GM12872 (cell line): ENCODE measurements at regions not wholly inside any gene's neighbourhood (a gene's known extent, or its start where the extent isn't known, plus 50 kb on each side); places are given as distances from the start of the nearest gene placed in this dataset.

Experiments
- TF ChIP-seq, protein P1 (sequence below): IDR thresholded peaks from 3 replicates; pipeline ENCODE4 v1.5.1; 2011; ENCODE audit warnings: low read depth, mild to moderate bottlenecking, low read length, moderate library complexity; ENCODE audit not compliant: insufficient read depth

DNA sequence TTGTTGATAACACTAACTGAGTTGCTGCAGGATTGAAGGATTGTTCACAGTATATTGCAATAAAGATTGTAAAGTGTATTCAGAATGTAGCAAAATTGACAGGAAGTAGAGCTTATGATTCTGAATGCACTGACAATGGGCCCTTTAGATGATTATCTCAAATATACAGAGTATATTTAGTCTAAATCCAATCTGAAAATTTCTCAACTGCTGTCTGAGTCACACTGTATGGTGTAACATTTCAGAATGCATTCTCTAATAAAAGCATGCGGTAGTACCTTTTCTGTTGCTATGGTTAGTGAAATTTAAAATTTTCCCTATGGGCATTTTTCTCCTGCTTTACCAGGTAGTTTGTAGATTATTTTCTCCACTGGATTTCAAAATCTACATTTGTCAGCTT lies 365.2 kb downstream of the PCDH17 start:
- TF ChIP-seq, protein P1, sequence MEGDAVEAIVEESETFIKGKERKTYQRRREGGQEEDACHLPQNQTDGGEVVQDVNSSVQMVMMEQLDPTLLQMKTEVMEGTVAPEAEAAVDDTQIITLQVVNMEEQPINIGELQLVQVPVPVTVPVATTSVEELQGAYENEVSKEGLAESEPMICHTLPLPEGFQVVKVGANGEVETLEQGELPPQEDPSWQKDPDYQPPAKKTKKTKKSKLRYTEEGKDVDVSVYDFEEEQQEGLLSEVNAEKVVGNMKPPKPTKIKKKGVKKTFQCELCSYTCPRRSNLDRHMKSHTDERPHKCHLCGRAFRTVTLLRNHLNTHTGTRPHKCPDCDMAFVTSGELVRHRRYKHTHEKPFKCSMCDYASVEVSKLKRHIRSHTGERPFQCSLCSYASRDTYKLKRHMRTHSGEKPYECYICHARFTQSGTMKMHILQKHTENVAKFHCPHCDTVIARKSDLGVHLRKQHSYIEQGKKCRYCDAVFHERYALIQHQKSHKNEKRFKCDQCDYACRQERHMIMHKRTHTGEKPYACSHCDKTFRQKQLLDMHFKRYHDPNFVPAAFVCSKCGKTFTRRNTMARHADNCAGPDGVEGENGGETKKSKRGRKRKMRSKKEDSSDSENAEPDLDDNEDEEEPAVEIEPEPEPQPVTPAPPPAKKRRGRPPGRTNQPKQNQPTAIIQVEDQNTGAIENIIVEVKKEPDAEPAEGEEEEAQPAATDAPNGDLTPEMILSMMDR = no peak

DNA sequence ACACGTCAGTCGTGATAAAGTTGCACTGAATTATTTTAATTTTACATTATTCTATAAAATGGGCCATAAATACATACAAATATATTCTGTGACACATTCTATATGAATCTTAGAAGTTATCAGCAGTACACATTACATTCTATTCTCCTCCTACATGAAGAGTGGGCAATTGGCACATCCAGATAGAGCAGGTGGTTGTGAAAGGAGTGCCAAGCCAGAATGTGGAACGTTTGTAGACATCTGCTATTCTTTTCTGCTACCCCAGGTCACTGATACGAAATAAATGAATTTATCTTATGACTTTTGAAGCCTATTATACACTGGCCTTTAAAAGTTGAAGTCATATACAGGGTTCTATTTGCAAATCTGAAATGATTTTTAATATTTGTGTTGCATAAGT lies 373.2 kb downstream of the PCDH17 start:
- TF ChIP-seq, protein P1 = no peak

DNA sequence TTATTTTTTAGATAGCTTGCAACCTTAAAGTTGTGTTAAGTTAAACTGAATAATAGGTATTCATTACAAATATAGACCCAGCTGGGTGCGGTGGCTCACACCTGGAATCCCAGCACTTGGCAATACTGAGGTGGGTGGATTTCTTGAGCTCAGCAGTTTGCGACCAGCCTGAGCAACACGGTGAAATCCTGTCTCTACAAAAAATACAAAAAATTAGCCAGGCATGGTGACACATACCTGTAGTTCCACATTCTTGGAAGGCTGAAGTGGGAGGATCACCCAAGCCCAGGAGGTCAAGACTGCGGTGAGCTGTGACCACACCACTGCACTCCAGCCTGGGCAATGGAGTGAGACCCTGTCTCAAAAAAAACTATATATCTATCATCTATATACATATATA lies 386.5 kb downstream of the PCDH17 start:
- TF ChIP-seq, protein P1 = no peak

DNA sequence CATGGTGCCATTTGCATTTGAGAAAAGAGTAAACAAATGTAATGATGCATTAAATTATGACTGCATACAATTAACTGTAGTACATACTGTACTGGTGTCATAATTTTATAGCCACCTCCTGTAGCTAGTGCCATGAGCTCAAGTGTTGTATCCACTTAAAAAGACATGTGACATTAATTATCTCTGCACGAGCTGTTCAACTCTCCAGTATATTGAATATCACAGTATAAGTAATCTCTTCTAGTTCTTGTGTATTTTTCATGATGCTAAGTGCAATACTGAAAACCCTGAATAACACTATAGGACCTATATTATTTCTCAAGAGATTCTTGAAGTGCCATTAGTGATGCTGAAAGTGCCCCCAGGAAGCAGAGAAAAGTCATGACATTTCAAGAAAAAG lies 387.3 kb downstream of the PCDH17 start:
- TF ChIP-seq, protein P1 = no peak

DNA sequence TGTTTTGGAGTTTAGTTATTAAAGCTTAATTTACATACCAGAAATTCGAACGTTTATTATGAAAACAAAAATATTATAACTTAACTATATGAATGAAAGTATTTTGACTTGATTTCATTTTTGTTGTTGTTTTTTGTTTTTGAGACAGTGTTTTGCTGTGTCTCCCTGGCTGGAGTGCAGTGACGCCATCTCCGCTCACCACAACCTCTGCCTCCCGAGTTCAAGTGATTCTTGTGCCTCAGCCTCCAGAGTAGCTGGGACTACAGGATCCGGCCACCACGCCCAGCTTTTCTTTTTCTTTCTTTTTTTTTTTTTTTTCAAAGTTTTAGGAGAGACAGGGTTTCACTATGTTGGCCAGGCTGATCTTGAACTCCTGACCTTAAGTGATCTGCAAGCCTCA lies 392.6 kb downstream of the PCDH17 start:
- TF ChIP-seq, protein P1 = no peak

DNA sequence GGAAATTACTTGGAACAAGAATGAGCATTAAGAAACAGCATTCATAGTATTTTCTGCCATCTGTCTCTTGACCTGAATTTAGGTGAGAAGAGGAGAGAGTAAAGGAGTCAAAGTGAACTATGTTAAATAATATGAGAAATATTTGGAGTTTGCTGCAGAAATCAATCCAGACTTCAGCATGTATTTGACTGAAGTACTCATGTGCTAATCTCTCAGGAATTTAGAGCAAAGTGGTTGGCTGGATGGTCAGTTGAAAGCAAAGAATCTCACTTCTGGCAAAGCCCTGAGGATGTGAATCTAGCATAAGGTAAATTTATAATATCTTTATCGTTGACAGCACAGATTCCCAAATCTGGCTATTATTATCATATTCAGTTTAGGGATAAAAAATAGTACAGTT lies 394.3 kb downstream of the PCDH17 start:
- TF ChIP-seq, protein P1 = no peak

DNA sequence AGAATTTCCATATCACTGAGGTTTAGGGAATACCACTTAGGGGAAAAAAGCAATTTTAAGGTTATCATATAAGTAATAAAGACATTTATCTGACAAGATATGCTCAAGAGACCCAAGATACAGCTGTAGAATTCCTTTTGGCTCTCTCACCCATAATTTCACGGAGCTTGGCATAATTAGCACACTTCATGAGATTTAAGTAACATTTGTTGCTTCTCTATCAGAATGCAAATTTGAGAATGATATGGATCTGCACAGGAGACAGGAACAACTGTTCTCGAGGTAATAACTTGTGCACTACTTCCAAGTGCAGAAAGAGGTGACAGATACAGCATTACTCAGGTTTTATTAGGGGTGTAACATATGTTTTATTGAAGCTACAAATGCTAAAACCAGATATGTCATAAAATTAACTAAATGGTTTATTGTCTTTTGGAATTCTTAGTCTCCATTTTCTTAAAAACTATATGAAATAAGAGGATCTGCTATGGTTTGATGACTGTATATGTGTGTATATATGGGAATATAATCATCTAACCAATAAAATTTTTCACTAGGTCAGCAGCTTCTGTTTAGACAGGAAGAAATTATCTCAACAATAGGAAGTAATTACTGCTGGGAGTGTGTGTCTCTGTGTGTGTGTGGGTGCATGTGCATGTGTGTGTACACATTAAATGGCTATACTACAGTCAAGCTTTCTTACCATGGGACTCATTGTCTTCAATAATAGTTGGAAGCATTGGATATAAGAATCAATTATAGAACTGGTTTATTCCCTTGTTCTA lies 401.3 kb downstream of the PCDH17 start:
- TF ChIP-seq, protein P1 = no peak
